HFFc6 (cell line): ENCODE measurements at regions not wholly inside any gene's neighbourhood (a gene's known extent, or its start where the extent isn't known, plus 50 kb on each side); places are given as distances from the start of the nearest gene placed in this dataset.

Experiments used
- DNase-seq: peaks from one replicate; pipeline ENCODE4 v3.0.0-alpha.2; 2018
- H3K27ac Mint-ChIP-seq: 2 replicates; pipeline ENCODE4 v1.8.0; 2020; ENCODE audit warnings: mild to moderate bottlenecking, mixed read lengths
- H3K27me3 Mint-ChIP-seq: 2 replicates; pipeline ENCODE4 v1.8.0; 2021; ENCODE audit warnings: mild to moderate bottlenecking, moderate library complexity, mixed read lengths; ENCODE audit not compliant: insufficient read depth
- H3K36me3 Mint-ChIP-seq: 2 replicates; pipeline ENCODE4 v1.8.0; 2021; ENCODE audit warnings: low read depth, mixed read lengths
- H3K4me1 Mint-ChIP-seq: 2 replicates; pipeline ENCODE4 v1.8.0; 2020; ENCODE audit warnings: low read depth, mixed read lengths
- H3K4me3 Mint-ChIP-seq: 2 replicates; pipeline ENCODE4 v1.8.0; 2020; ENCODE audit warnings: mild to moderate bottlenecking, moderate library complexity, mixed read lengths
- H3K9me3 Mint-ChIP-seq: 2 replicates; pipeline ENCODE4 v1.8.0; 2020; ENCODE audit warnings: mild to moderate bottlenecking, mixed read lengths
- TF ChIP-seq, protein P1 (sequence below): fragments of 200-600 bp; sonication (generic); IDR thresholded peaks from 2 replicates; pipeline ENCODE4 v1.5.0; 2021; ENCODE audit warnings: antibody characterized with exemption, mild to moderate bottlenecking

DNA sequence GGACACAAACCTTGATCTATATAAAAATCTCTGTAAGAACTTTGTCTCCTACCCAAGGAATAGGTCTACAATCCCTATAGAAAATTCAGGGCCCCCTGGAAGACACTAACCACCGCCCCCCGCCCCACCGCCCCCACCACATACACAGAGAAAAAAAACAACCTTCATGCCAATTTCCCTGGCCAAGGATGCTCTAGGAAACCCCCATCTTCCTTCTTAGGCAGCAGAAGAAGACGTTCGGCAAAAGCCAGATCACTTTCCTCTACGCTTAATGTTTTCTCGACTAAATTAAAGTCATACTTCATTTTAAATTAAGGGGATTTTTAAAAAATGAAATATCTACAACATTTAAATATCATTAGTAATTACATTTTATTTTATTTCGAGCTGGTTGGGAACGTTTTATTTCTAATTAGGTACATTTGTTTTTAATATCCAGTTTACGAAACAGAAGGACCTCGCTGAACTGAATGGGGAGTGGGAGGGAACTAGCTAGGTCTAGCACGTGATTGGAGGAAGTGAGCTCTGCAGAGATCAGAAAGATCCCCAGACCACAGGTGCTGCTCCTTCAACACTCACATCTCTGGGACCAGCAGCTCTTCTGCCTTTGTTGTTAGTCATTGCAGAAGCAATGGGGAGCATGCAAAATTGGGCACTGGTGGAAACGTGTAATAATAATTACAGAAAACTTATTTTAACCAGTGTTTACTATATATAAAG, 472.3 kb downstream of the MN1 start:
- no peak for DNase-seq
- Mint-ChIP-seq H3K27ac (no peak overlapping the region), H3K27me3 (peaks cover 37% of the 10 kb centered on the region), H3K4me1 (no peaks in the 10 kb centered on the region), H3K36me3 (no peaks in the 10 kb centered on the region), H3K4me3 (no peak overlapping the region), H3K9me3 (no peaks in the 10 kb centered on the region)
- TF ChIP-seq, protein P1, sequence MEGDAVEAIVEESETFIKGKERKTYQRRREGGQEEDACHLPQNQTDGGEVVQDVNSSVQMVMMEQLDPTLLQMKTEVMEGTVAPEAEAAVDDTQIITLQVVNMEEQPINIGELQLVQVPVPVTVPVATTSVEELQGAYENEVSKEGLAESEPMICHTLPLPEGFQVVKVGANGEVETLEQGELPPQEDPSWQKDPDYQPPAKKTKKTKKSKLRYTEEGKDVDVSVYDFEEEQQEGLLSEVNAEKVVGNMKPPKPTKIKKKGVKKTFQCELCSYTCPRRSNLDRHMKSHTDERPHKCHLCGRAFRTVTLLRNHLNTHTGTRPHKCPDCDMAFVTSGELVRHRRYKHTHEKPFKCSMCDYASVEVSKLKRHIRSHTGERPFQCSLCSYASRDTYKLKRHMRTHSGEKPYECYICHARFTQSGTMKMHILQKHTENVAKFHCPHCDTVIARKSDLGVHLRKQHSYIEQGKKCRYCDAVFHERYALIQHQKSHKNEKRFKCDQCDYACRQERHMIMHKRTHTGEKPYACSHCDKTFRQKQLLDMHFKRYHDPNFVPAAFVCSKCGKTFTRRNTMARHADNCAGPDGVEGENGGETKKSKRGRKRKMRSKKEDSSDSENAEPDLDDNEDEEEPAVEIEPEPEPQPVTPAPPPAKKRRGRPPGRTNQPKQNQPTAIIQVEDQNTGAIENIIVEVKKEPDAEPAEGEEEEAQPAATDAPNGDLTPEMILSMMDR: no peak

DNA sequence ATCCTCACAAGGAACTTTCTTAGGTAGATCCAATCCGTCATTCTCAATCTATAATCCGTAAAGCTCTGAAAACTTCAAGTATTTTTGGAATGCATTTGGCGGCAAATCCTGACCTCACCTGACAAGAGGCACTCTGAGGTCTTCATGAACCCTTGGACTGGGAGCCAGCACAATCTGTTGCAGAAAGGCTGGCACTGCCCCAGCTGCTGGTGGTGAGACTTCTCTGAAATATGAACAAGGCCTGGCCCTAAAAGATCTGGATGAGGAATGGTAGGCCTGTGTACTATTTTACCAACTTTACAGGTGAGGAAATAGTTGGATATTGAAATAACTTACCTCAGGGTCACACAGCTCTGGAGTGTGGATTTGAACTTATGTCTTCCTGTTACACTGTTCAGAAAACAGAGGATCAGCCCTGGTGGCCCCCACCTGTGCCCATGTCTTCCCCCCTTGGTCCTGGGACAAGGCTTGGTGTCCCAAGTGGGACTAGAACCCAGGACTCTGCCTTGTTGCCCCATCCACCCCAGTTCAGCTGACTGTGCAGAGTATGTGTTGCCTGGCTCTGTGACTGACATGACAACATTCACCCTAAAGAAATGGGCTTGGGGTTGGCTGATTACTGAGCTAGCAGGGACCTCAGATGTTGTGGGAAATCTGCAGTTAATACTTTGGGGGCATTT, 471.4 kb downstream of the MN1 start:
- Mint-ChIP-seq H3K4me1 (no peaks in the 10 kb centered on the region), H3K27me3 (peaks cover 35% of the 10 kb centered on the region), H3K27ac (no peak overlapping the region), H3K9me3 (no peaks in the 10 kb centered on the region), H3K4me3 (no peak overlapping the region), H3K36me3 (no peaks in the 10 kb centered on the region)
- no peak for DNase-seq
- TF ChIP-seq, protein P1: no peak

DNA sequence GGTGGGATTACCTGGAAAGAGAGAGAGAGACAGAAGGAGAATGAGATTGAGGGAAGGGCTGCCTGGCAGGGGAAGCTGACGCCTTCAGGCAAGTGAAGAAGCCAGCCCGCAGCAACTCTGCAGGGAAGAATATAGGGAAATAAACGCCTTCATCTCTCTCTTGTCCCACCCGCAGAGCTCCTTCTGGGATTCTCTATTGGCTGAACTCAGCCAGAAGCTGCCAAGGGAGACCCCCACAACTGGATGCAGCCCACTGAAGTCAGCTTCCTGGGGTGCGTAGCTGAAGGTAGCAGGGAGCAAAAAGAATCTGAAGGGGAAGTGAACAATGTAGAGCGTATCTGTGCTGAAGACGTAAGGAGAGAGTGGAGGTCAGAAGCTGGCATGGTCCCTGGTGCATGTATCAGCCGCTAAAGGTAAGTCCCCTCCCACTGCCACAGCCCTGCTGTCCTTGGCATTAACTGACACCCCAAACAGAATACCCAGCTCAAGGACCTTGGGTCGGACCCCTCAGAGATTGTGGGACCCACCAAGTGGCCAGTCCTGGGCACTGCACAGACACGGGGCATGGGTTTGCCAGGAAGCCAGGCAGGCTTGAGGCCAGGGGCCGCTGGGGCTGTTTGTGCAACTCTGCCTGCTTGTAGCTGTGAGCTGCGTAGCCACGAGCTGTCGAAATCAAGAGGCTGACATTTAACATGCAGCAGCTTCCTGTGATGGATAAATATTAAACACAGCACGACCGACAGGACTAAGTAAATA, 469.9 kb downstream of the MN1 start:
- Mint-ChIP-seq H3K4me3 (no peak overlapping the region), H3K36me3 (no peaks in the 10 kb centered on the region), H3K4me1 (no peaks in the 10 kb centered on the region; the same call in 1 of the 2 replicates), H3K27me3 (peaks cover 35% of the 10 kb centered on the region), H3K9me3 (no peaks in the 10 kb centered on the region), H3K27ac (no peak overlapping the region)
- TF ChIP-seq, protein P1: no peak; the same call in 1 of the 2 replicates
- DNase-seq: no peak

DNA sequence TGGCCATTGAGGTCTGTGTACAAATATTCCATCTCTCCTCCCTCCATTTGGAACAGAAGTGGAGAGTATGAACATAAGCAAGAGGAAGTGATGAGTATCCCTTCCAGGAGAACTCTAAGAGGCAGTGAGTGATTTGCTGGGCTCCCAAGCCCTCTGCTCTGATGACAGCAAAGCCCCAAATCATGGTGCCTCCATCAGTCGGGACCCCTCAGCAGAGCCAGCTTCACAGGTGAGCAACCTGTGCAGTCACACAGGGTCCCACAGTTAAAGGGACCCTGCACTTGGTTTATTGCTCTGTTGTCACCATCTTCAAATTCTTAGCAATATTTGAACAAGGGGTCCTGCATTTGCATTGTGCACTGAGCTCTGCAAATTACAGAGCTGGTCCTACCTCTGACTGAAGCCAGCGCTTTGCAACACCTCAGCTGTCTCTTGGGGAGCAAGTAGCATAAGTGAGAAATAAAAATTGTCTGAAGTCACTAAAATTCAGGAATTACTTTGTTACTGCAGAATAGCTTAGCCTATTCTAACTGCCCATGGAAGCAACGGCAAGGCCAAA, 466.4 kb downstream of the MN1 start:
- Mint-ChIP-seq H3K27ac (no peak overlapping the region), H3K4me1 (no peaks in the 10 kb centered on the region; the same call in 1 of the 2 replicates), H3K27me3 (peaks cover 20% of the 10 kb centered on the region), H3K36me3 (no peaks in the 10 kb centered on the region), H3K4me3 (no peak overlapping the region), H3K9me3 (no peaks in the 10 kb centered on the region)
- no peak for DNase-seq
- TF ChIP-seq, protein P1: no peak
